ENCODE measurements at regions not wholly inside any gene's neighbourhood (a gene's known extent, or its start where the extent isn't known, plus 50 kb on each side); places are given as distances from the start of the nearest gene placed in this dataset.

- ATAC-seq (ENCODE audit: low read depth) = no peak
- TF ChIP-seq CTCF (IDR thresholded peaks at IDR 0.05; ENCODE audit: poor library complexity, severe bottlenecking) = no peak
Measured at GRCh38 chr1:91141858-91142257, 120.0 kb upstream of the ZNF644 start.

GRCh38 chr1:91138959-91139358 is 117.1 kb upstream of the ZNF644 start:
- no peak for ATAC-seq (ENCODE audit: low read depth)
- TF ChIP-seq CTCF (IDR thresholded peaks at IDR 0.05; ENCODE audit: poor library complexity, severe bottlenecking) = no peak
- Histone ChIP-seq H3K9me3 (ENCODE audit: severe bottlenecking) (no peaks in the 10 kb centered on the region), H3K4me1 (ENCODE audit: insufficient read depth, poor library complexity, severe bottlenecking) (no peaks in the 10 kb centered on the region), H3K36me3 (ENCODE audit: low read depth) (no peaks in the 10 kb centered on the region), H3K4me3 (ENCODE audit: severe bottlenecking) (no peak overlapping the region), H3K27me3 (ENCODE audit: insufficient read depth, poor library complexity, severe bottlenecking) (no peaks in the 10 kb centered on the region), H3K27ac (ENCODE audit: poor library complexity, severe bottlenecking) (no peak overlapping the region)
- DNase-seq (ENCODE audit: low spot score) = no peak

More at GRCh38 chr1:91141858-91142257, 120.0 kb upstream of the ZNF644 start:
- Histone ChIP-seq H3K27me3 (ENCODE audit: insufficient read depth, poor library complexity, severe bottlenecking) (peaks cover 4% of the 10 kb centered on the region), H3K9me3 (ENCODE audit: severe bottlenecking) (no peaks in the 10 kb centered on the region), H3K4me3 (ENCODE audit: severe bottlenecking) (no peak overlapping the region), H3K4me1 (ENCODE audit: insufficient read depth, poor library complexity, severe bottlenecking) (no peaks in the 10 kb centered on the region), H3K27ac (ENCODE audit: poor library complexity, severe bottlenecking) (no peak overlapping the region), H3K36me3 (ENCODE audit: low read depth) (no peaks in the 10 kb centered on the region)
- DNase-seq (ENCODE audit: low spot score) = no peak

- Histone ChIP-seq H3K27me3 (ENCODE audit: insufficient read depth, poor library complexity, severe bottlenecking) (peaks cover 4% of the 10 kb centered on the region), H3K4me3 (ENCODE audit: severe bottlenecking) (no peak overlapping the region), H3K36me3 (ENCODE audit: low read depth) (no peaks in the 10 kb centered on the region), H3K9me3 (ENCODE audit: severe bottlenecking) (no peaks in the 10 kb centered on the region), H3K27ac (ENCODE audit: poor library complexity, severe bottlenecking) (no peak overlapping the region), H3K4me1 (ENCODE audit: insufficient read depth, poor library complexity, severe bottlenecking) (no peaks in the 10 kb centered on the region)
- ATAC-seq (ENCODE audit: low read depth) (no peak), DNase-seq (ENCODE audit: low spot score) (no peak)
- TF ChIP-seq CTCF (IDR thresholded peaks at IDR 0.05; ENCODE audit: poor library complexity, severe bottlenecking) = no peak
Measured at GRCh38 chr1:91137173-91137852, 115.5 kb upstream of the ZNF644 start.

- TF ChIP-seq CTCF (IDR thresholded peaks at IDR 0.05; ENCODE audit: poor library complexity, severe bottlenecking) = no peak
- Histone ChIP-seq H3K4me3 (ENCODE audit: severe bottlenecking) (no peak overlapping the region), H3K9me3 (ENCODE audit: severe bottlenecking) (no peaks in the 10 kb centered on the region), H3K4me1 (ENCODE audit: insufficient read depth, poor library complexity, severe bottlenecking) (no peaks in the 10 kb centered on the region), H3K27ac (ENCODE audit: poor library complexity, severe bottlenecking) (no peak overlapping the region), H3K36me3 (ENCODE audit: low read depth) (no peaks in the 10 kb centered on the region), H3K27me3 (ENCODE audit: insufficient read depth, poor library complexity, severe bottlenecking) (peaks cover 12% of the 10 kb centered on the region)
- ATAC-seq (ENCODE audit: low read depth) (no peak), DNase-seq (ENCODE audit: low spot score) (no peak)
Measured at GRCh38 chr1:91135799-91136198, 114.0 kb upstream of the ZNF644 start.

- DNase-seq (ENCODE audit: low spot score) (no peak), ATAC-seq (ENCODE audit: low read depth) (no peak)
- Histone ChIP-seq H3K36me3 (ENCODE audit: low read depth) (no peaks in the 10 kb centered on the region), H3K4me3 (ENCODE audit: severe bottlenecking) (no peak overlapping the region), H3K4me1 (ENCODE audit: insufficient read depth, poor library complexity, severe bottlenecking) (no peaks in the 10 kb centered on the region), H3K9me3 (ENCODE audit: severe bottlenecking) (no peaks in the 10 kb centered on the region), H3K27me3 (ENCODE audit: insufficient read depth, poor library complexity, severe bottlenecking) (peaks cover 25% of the 10 kb centered on the region), H3K27ac (ENCODE audit: poor library complexity, severe bottlenecking) (no peak overlapping the region)
- TF ChIP-seq CTCF (IDR thresholded peaks at IDR 0.05; ENCODE audit: poor library complexity, severe bottlenecking) = no peak
Measured at GRCh38 chr1:91133248-91133647, 111.4 kb upstream of the ZNF644 start.

Data from RWPE2 (cell line).